ENCODE measurements at regions not wholly inside any gene's neighbourhood (a gene's known extent, or its start where the extent isn't known, plus 50 kb on each side); places are given as distances from the start of the nearest gene placed in this dataset.

DNA sequence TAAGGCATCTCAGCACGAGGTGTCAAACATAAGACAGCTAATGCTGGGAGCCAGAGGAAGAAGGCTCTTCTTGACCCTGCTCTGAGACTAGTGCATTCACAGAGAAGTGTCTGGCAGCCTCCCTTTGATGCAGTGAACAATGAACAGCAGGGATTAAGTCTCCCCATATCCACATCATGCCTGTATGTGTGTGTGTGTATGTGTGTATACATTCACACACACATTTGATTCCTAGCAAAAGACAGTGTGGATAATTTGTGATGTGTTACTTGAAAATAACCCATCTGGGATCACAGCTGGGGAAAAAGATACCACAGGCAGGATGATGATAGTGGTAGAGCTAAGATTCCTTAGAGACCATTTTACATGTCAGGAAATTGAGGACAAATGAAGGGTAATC lies 485.9 kb upstream of the GOT2 start:
- CTCF ChIA-PET, result no interaction called here
- Mint-ChIP-seq H3K9me3 (peaks cover 3% of the 10 kb centered on the region), H3K4me3 (no peak overlapping the region), H3K36me3 (ENCODE audit: low read depth) (no peaks in the 10 kb centered on the region), H3K27me3 (ENCODE audit: low read depth) (peaks cover 3% of the 10 kb centered on the region), H3K4me1 (ENCODE audit: low read depth) (no peaks in the 10 kb centered on the region), H3K27ac (no peak overlapping the region)
- no peak for DNase-seq
- intact Hi-C loops (cut with micrococcal nuclease), result no loop called here

DNA sequence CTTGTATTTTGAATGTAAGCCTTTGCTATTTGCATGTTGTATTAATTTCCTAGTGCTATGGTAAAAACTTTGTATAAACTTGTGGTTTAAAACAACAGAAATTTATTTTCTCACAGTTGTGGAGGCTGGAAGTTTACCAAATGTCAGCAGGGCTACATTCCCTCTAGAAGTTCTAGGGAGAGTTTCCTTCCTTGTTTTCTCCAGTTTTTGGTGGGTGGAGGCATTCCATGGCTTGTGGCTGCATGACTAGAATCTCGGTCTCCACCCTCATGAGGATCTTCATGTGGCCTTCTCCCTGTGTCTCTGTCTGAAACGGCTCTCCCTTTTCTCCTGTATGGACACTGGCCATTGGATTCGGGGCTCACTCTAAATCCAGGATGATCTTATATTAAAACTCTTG lies 482.2 kb upstream of the GOT2 start:
- no peak overlapping the region for H3K27ac Mint-ChIP-seq
- peaks cover 3% of the 10 kb centered on the region for H3K9me3 Mint-ChIP-seq
- intact Hi-C loops (cut with micrococcal nuclease), result no loop called here
- H3K27me3 Mint-ChIP-seq (ENCODE audit: low read depth), result peaks cover 3% of the 10 kb centered on the region
- no peak overlapping the region for H3K4me3 Mint-ChIP-seq
- CTCF ChIA-PET, result no interaction called here
- peaks cover 17% of the 10 kb centered on the region for H3K4me1 Mint-ChIP-seq (ENCODE audit: low read depth)
- no peaks in the 10 kb centered on the region for H3K36me3 Mint-ChIP-seq (ENCODE audit: low read depth)
- DNase-seq, result no peak

DNA sequence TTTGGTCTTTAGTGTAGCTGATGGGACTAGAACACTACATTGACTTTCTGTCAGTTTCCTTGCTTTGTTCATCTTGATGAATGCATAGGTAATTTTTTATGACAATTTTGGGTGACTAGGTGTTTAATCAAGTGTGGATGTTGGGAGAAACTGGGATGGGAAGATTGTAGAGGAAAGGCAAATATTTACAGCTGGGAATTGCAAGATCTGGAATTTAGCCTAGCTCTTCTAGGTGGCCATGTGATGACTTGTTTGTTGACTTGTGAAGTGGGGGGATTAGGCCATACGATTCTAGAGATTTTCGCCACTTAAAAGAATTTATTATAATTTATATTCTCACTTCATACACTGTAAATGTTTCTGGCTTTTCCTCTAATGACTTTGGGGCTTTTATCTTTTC lies 480.3 kb upstream of the GOT2 start:
- H3K9me3 Mint-ChIP-seq, result peaks cover 3% of the 10 kb centered on the region
- H3K4me1 Mint-ChIP-seq (ENCODE audit: low read depth), result peaks cover 17% of the 10 kb centered on the region
- no peak overlapping the region for H3K4me3 Mint-ChIP-seq
- H3K27me3 Mint-ChIP-seq (ENCODE audit: low read depth), result no peaks in the 10 kb centered on the region
- no peaks in the 10 kb centered on the region for H3K36me3 Mint-ChIP-seq (ENCODE audit: low read depth)
- intact Hi-C loops (cut with micrococcal nuclease), result no loop called here
- CTCF ChIA-PET, result no interaction called here
- DNase-seq, result no peak
- no peak overlapping the region for H3K27ac Mint-ChIP-seq

GRCh38 chr16:59213952-59214351 lies 479.8 kb upstream of the GOT2 start:
- H3K4me1 Mint-ChIP-seq (ENCODE audit: low read depth), result peaks cover 17% of the 10 kb centered on the region
- no peaks in the 10 kb centered on the region for H3K27me3 Mint-ChIP-seq (ENCODE audit: low read depth)
- H3K36me3 Mint-ChIP-seq (ENCODE audit: low read depth), result no peaks in the 10 kb centered on the region
- no peak for DNase-seq
- CTCF ChIA-PET, result no interaction called here
- H3K9me3 Mint-ChIP-seq, result peaks cover 3% of the 10 kb centered on the region
- H3K4me3 Mint-ChIP-seq, result no peak overlapping the region
- intact Hi-C loops (cut with micrococcal nuclease), result loop anchor here (2.0 kb wide), 1 partner anchor 47 kb away; no protein-coding TSS in a partner anchor
- H3K27ac Mint-ChIP-seq, result no peak overlapping the region

- Mint-ChIP-seq H3K4me3 (no peak overlapping the region), H3K27me3 (ENCODE audit: low read depth) (no peaks in the 10 kb centered on the region), H3K36me3 (ENCODE audit: low read depth) (no peaks in the 10 kb centered on the region), H3K27ac (no peak overlapping the region), H3K9me3 (peaks cover 3% of the 10 kb centered on the region), H3K4me1 (ENCODE audit: low read depth) (peaks cover 17% of the 10 kb centered on the region)
- CTCF ChIA-PET, result no interaction called here
- no peak for DNase-seq
- intact Hi-C loops (cut with micrococcal nuclease), result loop anchor here (2.0 kb wide), 1 partner anchor 48 kb away; no protein-coding TSS in a partner anchor
Observed at GRCh38 chr16:59212492-59213024, 478.4 kb upstream of the GOT2 start.

- peaks cover 17% of the 10 kb centered on the region for H3K4me1 Mint-ChIP-seq (ENCODE audit: low read depth)
- no peak for DNase-seq
- CTCF ChIA-PET, result interaction anchor here (0.9 kb wide), 1 partner anchor 11 kb away, joined by 3 read pairs; no protein-coding TSS in a partner anchor
- no peak overlapping the region for H3K27ac Mint-ChIP-seq
- H3K9me3 Mint-ChIP-seq, result no peaks in the 10 kb centered on the region
- no peaks in the 10 kb centered on the region for H3K27me3 Mint-ChIP-seq (ENCODE audit: low read depth)
- H3K4me3 Mint-ChIP-seq, result no peak overlapping the region
- intact Hi-C loops (cut with micrococcal nuclease), result no loop called here
- no peaks in the 10 kb centered on the region for H3K36me3 Mint-ChIP-seq (ENCODE audit: low read depth)
Observed at GRCh38 chr16:59210955-59211541, 476.9 kb upstream of the GOT2 start.

DNA sequence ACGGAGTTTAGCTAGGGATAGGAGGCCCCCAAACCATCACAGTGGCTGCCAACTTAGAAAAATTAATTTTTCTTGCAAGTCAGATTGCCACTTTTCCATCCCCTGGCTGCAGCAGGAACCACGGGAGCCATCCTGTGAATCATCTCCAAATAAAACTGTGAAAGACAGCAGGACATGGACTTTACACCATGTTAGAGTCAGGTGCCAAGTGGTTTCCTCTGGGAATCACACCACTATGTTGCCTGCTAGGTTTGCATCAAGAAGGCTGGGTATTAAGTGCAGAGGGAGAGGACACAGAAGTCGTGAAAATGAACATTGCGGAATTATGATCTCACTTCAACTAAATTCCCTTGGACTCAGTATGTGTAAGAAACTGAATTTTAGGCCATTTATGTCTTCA lies 471.3 kb upstream of the GOT2 start:
- no peak for DNase-seq
- no peaks in the 10 kb centered on the region for H3K36me3 Mint-ChIP-seq (ENCODE audit: low read depth)
- no peak overlapping the region for H3K4me3 Mint-ChIP-seq
- no peak overlapping the region for H3K27ac Mint-ChIP-seq
- H3K9me3 Mint-ChIP-seq, result no peaks in the 10 kb centered on the region
- no peaks in the 10 kb centered on the region for H3K27me3 Mint-ChIP-seq (ENCODE audit: low read depth)
- intact Hi-C loops (cut with micrococcal nuclease), result no loop called here
- no peaks in the 10 kb centered on the region for H3K4me1 Mint-ChIP-seq (ENCODE audit: low read depth)
- CTCF ChIA-PET, result no interaction called here

GRCh38 chr16:59204589-59204988 lies 470.5 kb upstream of the GOT2 start:
- CTCF ChIA-PET, result interaction anchor here (1.1 kb wide), 1 partner anchor 11 kb away, joined by 3 read pairs; no protein-coding TSS in a partner anchor
- no peak overlapping the region for H3K27ac Mint-ChIP-seq
- intact Hi-C loops (cut with micrococcal nuclease), result no loop called here

GRCh38 chr16:59202233-59202862 lies 468.2 kb upstream of the GOT2 start:
- DNase-seq, result no peak
- intact Hi-C loops (cut with micrococcal nuclease), result no loop called here
- Mint-ChIP-seq H3K27ac (no peak overlapping the region), H3K9me3 (no peaks in the 10 kb centered on the region), H3K36me3 (ENCODE audit: low read depth) (no peaks in the 10 kb centered on the region), H3K4me3 (no peak overlapping the region), H3K4me1 (ENCODE audit: low read depth) (no peaks in the 10 kb centered on the region), H3K27me3 (ENCODE audit: low read depth) (no peaks in the 10 kb centered on the region)
- CTCF ChIA-PET, result no interaction called here

More at GRCh38 chr16:59204589-59204988, 470.5 kb upstream of the GOT2 start:
- no peaks in the 10 kb centered on the region for H3K9me3 Mint-ChIP-seq
- H3K4me3 Mint-ChIP-seq, result no peak overlapping the region
- no peaks in the 10 kb centered on the region for H3K27me3 Mint-ChIP-seq (ENCODE audit: low read depth)
- DNase-seq, result no peak
- no peaks in the 10 kb centered on the region for H3K36me3 Mint-ChIP-seq (ENCODE audit: low read depth)
- no peaks in the 10 kb centered on the region for H3K4me1 Mint-ChIP-seq (ENCODE audit: low read depth)

DNA sequence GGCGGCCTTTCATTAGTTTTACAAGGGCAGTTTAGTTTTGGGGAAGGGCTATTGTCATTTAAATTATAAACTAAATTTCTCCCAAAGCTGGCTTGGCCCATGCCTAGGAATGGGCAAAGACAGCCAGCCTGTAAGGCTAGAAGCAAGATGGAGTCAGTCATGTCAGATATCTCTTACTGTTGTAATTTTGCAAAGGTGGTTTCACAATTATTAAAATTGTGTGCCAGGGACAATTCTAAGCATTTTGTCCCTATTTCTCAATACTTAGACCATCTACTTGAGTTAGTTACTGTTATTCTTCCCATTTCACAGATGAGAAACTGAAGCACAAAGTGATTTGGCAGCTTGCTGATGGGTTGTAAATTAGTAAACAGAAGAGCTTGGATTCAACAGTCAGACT lies 467.7 kb upstream of the GOT2 start:
- Mint-ChIP-seq H3K27me3 (ENCODE audit: low read depth) (no peaks in the 10 kb centered on the region), H3K27ac (no peak overlapping the region), H3K36me3 (ENCODE audit: low read depth) (no peaks in the 10 kb centered on the region), H3K4me3 (no peak overlapping the region), H3K4me1 (ENCODE audit: low read depth) (no peaks in the 10 kb centered on the region), H3K9me3 (no peaks in the 10 kb centered on the region)
- CTCF ChIA-PET, result no interaction called here
- intact Hi-C loops (cut with micrococcal nuclease), result no loop called here
- DNase-seq, result no peak

DNA sequence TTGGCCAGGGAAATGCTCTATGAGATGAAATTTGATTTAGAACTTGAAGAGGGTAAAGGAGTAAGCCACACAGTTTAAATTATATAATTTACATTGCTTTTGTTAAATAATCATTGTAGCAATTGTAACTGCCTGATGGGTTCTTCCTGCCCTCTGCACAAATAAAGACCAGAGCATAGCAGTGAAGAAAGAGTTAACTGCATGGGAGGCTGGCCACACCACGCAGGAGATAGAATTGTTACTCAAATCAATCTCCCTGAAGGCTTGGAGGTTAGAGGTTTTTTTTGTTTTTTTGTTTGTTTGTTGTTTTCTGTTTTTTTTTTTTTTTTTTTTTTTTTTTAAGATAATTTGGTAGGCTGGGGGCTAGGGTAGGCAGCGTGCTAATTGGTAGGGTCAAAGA lies 467.0 kb upstream of the GOT2 start:
- no peaks in the 10 kb centered on the region for H3K9me3 Mint-ChIP-seq
- H3K27me3 Mint-ChIP-seq (ENCODE audit: low read depth), result no peaks in the 10 kb centered on the region
- H3K4me3 Mint-ChIP-seq, result no peak overlapping the region
- CTCF ChIA-PET, result no interaction called here
- no peak overlapping the region for H3K27ac Mint-ChIP-seq
- DNase-seq, result no peak
- H3K36me3 Mint-ChIP-seq (ENCODE audit: low read depth), result no peaks in the 10 kb centered on the region
- H3K4me1 Mint-ChIP-seq (ENCODE audit: low read depth), result no peaks in the 10 kb centered on the region
- intact Hi-C loops (cut with micrococcal nuclease), result no loop called here

- no peak overlapping the region for H3K27ac Mint-ChIP-seq
- no peaks in the 10 kb centered on the region for H3K36me3 Mint-ChIP-seq (ENCODE audit: low read depth)
- CTCF ChIA-PET, result no interaction called here
- H3K4me1 Mint-ChIP-seq (ENCODE audit: low read depth), result no peaks in the 10 kb centered on the region
- no peaks in the 10 kb centered on the region for H3K9me3 Mint-ChIP-seq
- H3K27me3 Mint-ChIP-seq (ENCODE audit: low read depth), result no peaks in the 10 kb centered on the region
- H3K4me3 Mint-ChIP-seq, result no peak overlapping the region
- intact Hi-C loops (cut with micrococcal nuclease), result no loop called here
- DNase-seq, result no peak
Observed at GRCh38 chr16:59198487-59198886, 464.4 kb upstream of the GOT2 start.

DNA sequence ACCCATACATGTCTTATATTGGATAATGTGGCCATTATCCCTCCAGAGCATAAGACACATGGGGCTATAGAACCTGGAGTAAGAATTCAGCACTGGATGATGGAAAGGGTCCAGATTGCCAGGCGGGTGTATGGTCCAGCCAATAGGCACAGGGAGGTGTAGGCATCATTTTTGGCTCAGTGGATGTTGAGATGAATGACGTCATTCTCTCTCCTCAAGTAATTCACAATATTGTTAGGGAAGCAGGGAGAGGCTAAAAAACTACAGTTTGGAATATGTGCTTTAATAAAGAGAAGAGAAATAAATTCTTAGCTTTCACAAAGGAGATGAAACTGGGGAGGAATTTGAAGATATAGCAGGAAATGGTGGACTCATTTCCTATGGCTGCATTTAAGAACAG lies 461.1 kb upstream of the GOT2 start:
- intact Hi-C loops (cut with micrococcal nuclease), result no loop called here
- CTCF ChIA-PET, result no interaction called here
- no peak for DNase-seq
- H3K9me3 Mint-ChIP-seq, result no peaks in the 10 kb centered on the region
- no peak overlapping the region for H3K27ac Mint-ChIP-seq
- H3K4me3 Mint-ChIP-seq, result no peak overlapping the region
- H3K36me3 Mint-ChIP-seq (ENCODE audit: low read depth), result no peaks in the 10 kb centered on the region
- peaks cover 7% of the 10 kb centered on the region for H3K4me1 Mint-ChIP-seq (ENCODE audit: low read depth)
- no peaks in the 10 kb centered on the region for H3K27me3 Mint-ChIP-seq (ENCODE audit: low read depth)
